HCT116 (cell line): ENCODE measurements at regions not wholly inside any gene's neighbourhood (a gene's known extent, or its start where the extent isn't known, plus 50 kb on each side); places are given as distances from the start of the nearest gene placed in this dataset.

ENCODE experiments used
- ATAC-seq: fragments of 200-7000 bp; cut with Tn5 transposase; 2 replicates; pipeline ENCODE4 v1.9.1; 2020; ENCODE audit warnings: mild to moderate bottlenecking, moderate library complexity
- BruUV-seq: library from RNA; stranded (reverse); fragments of 400-500 nt; replicated peaks from 2 replicates; lab custom pipeline; 2021; lab: Mats Ljungman, UMichigan
- CTCF ChIA-PET: fragments of 300-600 bp; sonication (Branson Sonifier 250); formaldehyde crosslinking; loops from one replicate; lab custom pipeline; 2021; ENCODE audit warnings: antibody characterized with exemption; lab: Charles Lee
- POLR2A ChIA-PET: fragments of 300-600, 350-600 bp; sonication (Branson Sonifier 250); formaldehyde crosslinking; loops from one replicate; lab custom pipeline; 2021; ENCODE audit warnings: antibody characterized with exemption; lab: Charles Lee
- RAD21 ChIA-PET, 2 experiments: fragments of 300-600 bp; sonication (Branson Sonifier 250); formaldehyde crosslinking; loops; one replicate each; lab custom pipeline; 2023; ENCODE audit warnings: low total read pairs in 2 of 2; ENCODE audit not compliant: uncharacterized antibody in 2 of 2, unreplicated experiment in 2 of 2, low non-redundant PET in 1 of 2; lab: Charles Lee
- DNase-seq: peaks from one replicate; pipeline ENCODE4 v3.0.0-alpha.2; 2010; ENCODE audit warnings: low read depth, low spot score
- H2AFZ ChIP-seq: fragments of 200-600 bp; shearing (Covaris generic), sonication (generic); 2 replicates; pipeline ENCODE4 v1.6.1; 2017; ENCODE audit warnings: low read depth, mixed run types, mixed read lengths, antibody characterized with exemption, low read length; ENCODE audit not compliant: poor library complexity, severe bottlenecking
- H3K27ac ChIP-seq: 2 replicates; pipeline ENCODE4 v1.5.1; 2012; ENCODE audit warnings: low read depth, low read length
- H3K27me3 ChIP-seq: fragments of 200-600 bp; sonication (generic); 2 replicates; pipeline ENCODE4 v1.6.1; 2016; ENCODE audit warnings: mixed run types, low read length, mixed read lengths; ENCODE audit not compliant: insufficient read depth
- H3K36me3 ChIP-seq, 2 experiments: fragments of 200-500 bp in 1 of 2; fragments of 200-600 bp in 1 of 2; sonication (Bioruptor generic) in 1 of 2; sonication (generic) in 1 of 2; 2 replicates each; pipeline versions ENCODE4 v1.5.1 to v1.6.1; 2014 to 2016; ENCODE audit warnings: low read length in 2 of 2, inconsistent platforms in 1 of 2, mixed read lengths in 1 of 2, mixed run types in 1 of 2; ENCODE audit not compliant: insufficient read depth in 2 of 2, control insufficient read depth in 1 of 2
- H3K4me1 ChIP-seq, 2 experiments: fragments of 200-600 bp in 1 of 2; sonication (generic) in 1 of 2; 2 replicates each; pipeline versions ENCODE4 v1.5.1 to v1.6.1; 2012 to 2017; ENCODE audit warnings: low read length in 2 of 2, inconsistent platforms in 1 of 2, mild to moderate bottlenecking in 1 of 2, mixed read lengths in 1 of 2, mixed run types in 1 of 2, moderate library complexity in 1 of 2; ENCODE audit not compliant: insufficient read depth in 2 of 2, control insufficient read depth in 1 of 2
- H3K4me2 ChIP-seq: fragments of 200-600 bp; sonication (generic); 2 replicates; pipeline ENCODE4 v1.6.1; 2017; ENCODE audit warnings: mixed run types, low read length, mixed read lengths
- H3K4me3 ChIP-seq, 2 experiments: fragments of 200-600 bp in 1 of 2; sonication (generic) in 1 of 2; replicated peaks in 1 of 2; 2 replicates each; pipeline ENCODE4 v1.5.1; 2011 to 2016; ENCODE audit warnings: low read length in 2 of 2, control low read depth in 1 of 2, low read depth in 1 of 2, mild to moderate bottlenecking in 1 of 2, mixed read lengths in 1 of 2, mixed run types in 1 of 2
- H3K79me2 ChIP-seq: fragments of 200-600 bp; sonication (generic); 2 replicates; pipeline ENCODE4 v1.6.1; 2017; ENCODE audit warnings: mild to moderate bottlenecking, mixed run types, low read length, moderate library complexity, mixed read lengths; ENCODE audit not compliant: insufficient read depth
- H3K9ac ChIP-seq: fragments of 200-600 bp; sonication (generic); 2 replicates; pipeline ENCODE4 v1.6.1; 2016; ENCODE audit warnings: low read length, mixed read lengths
- H3K9me2 ChIP-seq: fragments of 200-600 bp; sonication (generic), shearing (Covaris generic); 2 replicates; pipeline ENCODE4 v1.6.1; 2017; ENCODE audit warnings: mixed run types, mild to moderate bottlenecking, moderate library complexity; ENCODE audit not compliant: insufficient read depth
- H3K9me3 ChIP-seq, 2 experiments: fragments of 200-500 bp in 1 of 2; fragments of 200-600 bp in 1 of 2; sonication (Bioruptor generic) in 1 of 2; sonication (generic) in 1 of 2; 2 replicates each; pipeline ENCODE4 v1.6.1; 2014 to 2017; ENCODE audit warnings: low read length in 2 of 2, mixed read lengths in 2 of 2, inconsistent platforms in 1 of 2, low read depth in 1 of 2, mild to moderate bottlenecking in 1 of 2, mixed run types in 1 of 2, moderate library complexity in 1 of 2; ENCODE audit not compliant: control insufficient read depth in 1 of 2, insufficient read depth in 1 of 2
- H4K20me1 ChIP-seq: fragments of 200-600 bp; sonication (generic), shearing (Covaris generic); 2 replicates; pipeline ENCODE4 v1.6.1; 2017; ENCODE audit warnings: mixed run types, mild to moderate bottlenecking, moderate library complexity; ENCODE audit not compliant: insufficient read depth
- CTCF ChIP-seq, 3 experiments: fragments of 200-600 bp in 1 of 3; sonication (generic) in 1 of 3; IDR thresholded peaks in 2 of 3; conservative IDR thresholded peaks in 1 of 3; 2 replicates each; pipeline ENCODE4 v1.5.1; 2012 to 2017; ENCODE audit warnings: low read depth in 2 of 3, low read length in 2 of 3, antibody characterized with exemption in 1 of 3, borderline replicate concordance in 1 of 3, control low read depth in 1 of 3, mild to moderate bottlenecking in 1 of 3, mixed read lengths in 1 of 3, mixed run types in 1 of 3, moderate library complexity in 1 of 3; ENCODE audit not compliant: insufficient read depth in 1 of 3
- EZH2phosphoT487 ChIP-seq: fragments of 200-600 bp; IDR thresholded peaks from 2 replicates; pipeline ENCODE4 v1.6.1; 2018; ENCODE audit warnings: antibody characterized with exemption, borderline replicate concordance
- POLR2AphosphoS5 ChIP-seq: IDR thresholded peaks from 2 replicates; pipeline ENCODE4 v1.6.1; 2011; ENCODE audit warnings: mild to moderate bottlenecking, low read depth, low read length, moderate library complexity
- REST ChIP-seq: IDR thresholded peaks from 2 replicates; pipeline ENCODE4 v1.6.1; 2012; ENCODE audit warnings: low read depth
- SP1 ChIP-seq: IDR thresholded peaks from 2 replicates; pipeline ENCODE4 v1.6.1; 2012; ENCODE audit warnings: low read depth
- ZBTB33 ChIP-seq: IDR thresholded peaks from 2 replicates; pipeline ENCODE4 v1.6.1; 2011; ENCODE audit warnings: mild to moderate bottlenecking, low read length, moderate library complexity; ENCODE audit not compliant: insufficient replicate concordance; ENCODE audit errors: extremely low read depth
- intact Hi-C: fragments of 100-400 bp; cut with micrococcal nuclease; formaldehyde crosslinking; loops from 2 replicates; pipeline ENCODE4 v1.10.0; 2022

GRCh38 chr9:36770025-36770424 lies 197.3 kb downstream of the MELK start:
- peaks cover 0 to 18% of the 10 kb centered on the region in 2 experiments; a peak in 2 of 4 replicates for H3K4me1 ChIP-seq

More at GRCh38 chr9:36770025-36770424, 197.3 kb downstream of the MELK start:
- POLR2A ChIA-PET: no interaction called here
- intact Hi-C loops: no loop called here
- TF ChIP-seq EZH2phosphoT487 (no peak), CTCF (IDR thresholded peaks at IDR 0.05 in 2 of 3, conservative IDR thresholded peaks at IDR 0.05 in 1 of 3; ENCODE audit: borderline replicate concordance in 1 of 3, insufficient read depth in 1 of 3, low read depth in 2 of 3, low read length in 2 of 3) (no peak), POLR2AphosphoS5 (no peak), ZBTB33 (no peak), REST (no peak), SP1 (no peak)
- CTCF ChIA-PET: no interaction called here
- Histone ChIP-seq H3K9me2 (no peaks in the 10 kb centered on the region), H3K4me2 (no peak overlapping the region), H3K4me3 (no peak overlapping the region), H3K9ac (no peak overlapping the region), H3K79me2 (no peaks in the 10 kb centered on the region), H3K27me3 (peaks cover 66% of the 10 kb centered on the region), H3K9me3 (no peaks in the 10 kb centered on the region), H3K27ac (no peak overlapping the region), H4K20me1 (no peaks in the 10 kb centered on the region), H3K36me3 (no peaks in the 10 kb centered on the region), H2AFZ (no peak overlapping the region)
- ATAC-seq: no peak
- DNase-seq: no peak
- BruUV-seq: no TSS peak
- RAD21 ChIA-PET: no interaction called here
